Neural cell (in vitro differentiated cells): ENCODE measurements at regions not wholly inside any gene's neighbourhood (a gene's known extent, or its start where the extent isn't known, plus 50 kb on each side); places are given as distances from the start of the nearest gene placed in this dataset.

Experiments
- EZH2 ChIP-seq: fragments of 200-600, 300-800 bp; shearing (Covaris generic), sonication (generic); IDR thresholded peaks from 2 replicates; pipeline ENCODE4 v1.6.1; 2014; ENCODE audit warnings: antibody characterized with exemption, low read length, borderline replicate concordance, mild to moderate bottlenecking; ENCODE audit not compliant: insufficient read depth, poor library complexity, severe bottlenecking
- TF ChIP-seq, protein P1 (sequence below): fragments of 450-650 bp; IDR thresholded peaks from 2 replicates; pipeline ENCODE4 v1.5.1; 2014; ENCODE audit warnings: antibody characterized with exemption, mild to moderate bottlenecking, moderate library complexity; ENCODE audit not compliant: poor library complexity, severe bottlenecking
- TF ChIP-seq, protein P2 (sequence below): IDR thresholded peaks from 2 replicates; pipeline ENCODE4 v1.6.1; 2012; ENCODE audit warnings: borderline replicate concordance

DNA sequence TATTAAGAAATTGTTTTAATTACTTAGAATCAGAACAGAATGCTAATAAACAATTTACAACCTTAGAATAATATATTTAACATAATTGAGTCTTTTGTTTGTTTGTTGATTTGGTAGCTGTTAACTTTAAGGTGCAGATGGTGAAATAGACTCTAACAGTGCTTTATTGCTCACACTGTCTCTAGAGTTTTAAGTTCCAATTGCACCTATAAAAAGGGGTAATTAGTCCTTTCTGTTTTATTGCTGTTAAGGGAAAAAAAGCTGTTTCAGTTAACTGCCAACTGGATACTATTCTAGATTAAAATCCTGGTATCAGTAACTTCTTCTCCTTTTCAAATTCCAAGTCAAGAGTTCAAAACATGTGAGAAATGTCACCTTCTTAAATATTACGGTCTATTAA is 197.6 kb upstream of the TMPRSS15 start:
- TF ChIP-seq, protein P1, sequence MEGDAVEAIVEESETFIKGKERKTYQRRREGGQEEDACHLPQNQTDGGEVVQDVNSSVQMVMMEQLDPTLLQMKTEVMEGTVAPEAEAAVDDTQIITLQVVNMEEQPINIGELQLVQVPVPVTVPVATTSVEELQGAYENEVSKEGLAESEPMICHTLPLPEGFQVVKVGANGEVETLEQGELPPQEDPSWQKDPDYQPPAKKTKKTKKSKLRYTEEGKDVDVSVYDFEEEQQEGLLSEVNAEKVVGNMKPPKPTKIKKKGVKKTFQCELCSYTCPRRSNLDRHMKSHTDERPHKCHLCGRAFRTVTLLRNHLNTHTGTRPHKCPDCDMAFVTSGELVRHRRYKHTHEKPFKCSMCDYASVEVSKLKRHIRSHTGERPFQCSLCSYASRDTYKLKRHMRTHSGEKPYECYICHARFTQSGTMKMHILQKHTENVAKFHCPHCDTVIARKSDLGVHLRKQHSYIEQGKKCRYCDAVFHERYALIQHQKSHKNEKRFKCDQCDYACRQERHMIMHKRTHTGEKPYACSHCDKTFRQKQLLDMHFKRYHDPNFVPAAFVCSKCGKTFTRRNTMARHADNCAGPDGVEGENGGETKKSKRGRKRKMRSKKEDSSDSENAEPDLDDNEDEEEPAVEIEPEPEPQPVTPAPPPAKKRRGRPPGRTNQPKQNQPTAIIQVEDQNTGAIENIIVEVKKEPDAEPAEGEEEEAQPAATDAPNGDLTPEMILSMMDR, result no peak
- no peak for TF ChIP-seq EZH2
- TF ChIP-seq, protein P2, sequence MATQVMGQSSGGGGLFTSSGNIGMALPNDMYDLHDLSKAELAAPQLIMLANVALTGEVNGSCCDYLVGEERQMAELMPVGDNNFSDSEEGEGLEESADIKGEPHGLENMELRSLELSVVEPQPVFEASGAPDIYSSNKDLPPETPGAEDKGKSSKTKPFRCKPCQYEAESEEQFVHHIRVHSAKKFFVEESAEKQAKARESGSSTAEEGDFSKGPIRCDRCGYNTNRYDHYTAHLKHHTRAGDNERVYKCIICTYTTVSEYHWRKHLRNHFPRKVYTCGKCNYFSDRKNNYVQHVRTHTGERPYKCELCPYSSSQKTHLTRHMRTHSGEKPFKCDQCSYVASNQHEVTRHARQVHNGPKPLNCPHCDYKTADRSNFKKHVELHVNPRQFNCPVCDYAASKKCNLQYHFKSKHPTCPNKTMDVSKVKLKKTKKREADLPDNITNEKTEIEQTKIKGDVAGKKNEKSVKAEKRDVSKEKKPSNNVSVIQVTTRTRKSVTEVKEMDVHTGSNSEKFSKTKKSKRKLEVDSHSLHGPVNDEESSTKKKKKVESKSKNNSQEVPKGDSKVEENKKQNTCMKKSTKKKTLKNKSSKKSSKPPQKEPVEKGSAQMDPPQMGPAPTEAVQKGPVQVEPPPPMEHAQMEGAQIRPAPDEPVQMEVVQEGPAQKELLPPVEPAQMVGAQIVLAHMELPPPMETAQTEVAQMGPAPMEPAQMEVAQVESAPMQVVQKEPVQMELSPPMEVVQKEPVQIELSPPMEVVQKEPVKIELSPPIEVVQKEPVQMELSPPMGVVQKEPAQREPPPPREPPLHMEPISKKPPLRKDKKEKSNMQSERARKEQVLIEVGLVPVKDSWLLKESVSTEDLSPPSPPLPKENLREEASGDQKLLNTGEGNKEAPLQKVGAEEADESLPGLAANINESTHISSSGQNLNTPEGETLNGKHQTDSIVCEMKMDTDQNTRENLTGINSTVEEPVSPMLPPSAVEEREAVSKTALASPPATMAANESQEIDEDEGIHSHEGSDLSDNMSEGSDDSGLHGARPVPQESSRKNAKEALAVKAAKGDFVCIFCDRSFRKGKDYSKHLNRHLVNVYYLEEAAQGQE, result no peak
